B cell (primary cell): ENCODE measurements at regions not wholly inside any gene's neighbourhood (a gene's known extent, or its start where the extent isn't known, plus 50 kb on each side); places are given as distances from the start of the nearest gene placed in this dataset.

Experiments used
- ATAC-seq: fragments of 200-7000 bp; cut with Tn5 transposase; one replicate; pipeline ENCODE4 v1.10.0; 2021; ENCODE audit warnings: low read depth, mild to moderate bottlenecking, moderate number of reproducible peaks, moderate library complexity
- CTCF ChIA-PET: fragments of 350-600 bp; sonication (Branson Sonifier 250); formaldehyde crosslinking; loops from one replicate; lab custom pipeline; 2021; ENCODE audit warnings: antibody characterized with exemption, inconsistent platforms; lab: Charles Lee
- POLR2A ChIA-PET: fragments of 350-600 bp; sonication (Branson Sonifier 250); formaldehyde crosslinking; loops from one replicate; lab custom pipeline; 2021; ENCODE audit warnings: antibody characterized with exemption; lab: Charles Lee
- DNase-seq: peaks from one replicate; pipeline ENCODE4 v3.0.0; 2013
- H2AFZ ChIP-seq: 2 replicates; pipeline ENCODE4 v1.6.1; 2012; ENCODE audit warnings: mild to moderate bottlenecking, low read depth, low read length; ENCODE audit not compliant: insufficient read depth, poor library complexity, severe bottlenecking
- H3K27ac ChIP-seq, 2 donors: 1 replicate in 1 of 2; 2 replicates in 1 of 2; pipeline ENCODE4 v1.5.1; 2012 to 2013; ENCODE audit warnings: low read length in 2 of 2, mild to moderate bottlenecking in 2 of 2, moderate library complexity in 1 of 2
- H3K27me3 ChIP-seq, 4 experiments: fragments of 200-600 bp in 1 of 4; sonication (generic) in 1 of 4; replicated peaks in 1 of 4; 1 replicate in 2 of 4; 2 replicates in 2 of 4; pipeline versions ENCODE4 v1.6.1 to v1.7.0; 2013 to 2016; ENCODE audit warnings: low read length in 3 of 4, mild to moderate bottlenecking in 2 of 4, mixed read lengths in 1 of 4, moderate library complexity in 1 of 4; ENCODE audit not compliant: insufficient read depth in 4 of 4, control insufficient read depth in 3 of 4; ENCODE audit errors: control extremely low read depth in 1 of 4
- H3K36me3 ChIP-seq, 2 experiments: replicated peaks in 1 of 2; 1 replicate in 1 of 2; 2 replicates in 1 of 2; pipeline versions ENCODE4 v1.6.1 to v1.7.1; 2013; ENCODE audit warnings: low read length in 1 of 2; ENCODE audit not compliant: insufficient read depth in 2 of 2, control insufficient read depth in 1 of 2; ENCODE audit errors: control extremely low read depth in 1 of 2, extremely low read depth in 1 of 2
- H3K4me1 ChIP-seq, 2 donors: fragments of 200-600 bp in 1 of 2; sonication (generic) in 1 of 2; 1 replicate in 1 of 2; 2 replicates in 1 of 2; pipeline versions ENCODE4 v1.5.1 to v1.6.1; 2013 to 2017; ENCODE audit warnings: low read length in 2 of 2; ENCODE audit not compliant: control insufficient read depth in 2 of 2, insufficient read depth in 2 of 2
- H3K4me2 ChIP-seq: replicated peaks from 2 replicates; pipeline ENCODE3; 2012; ENCODE audit warnings: mild to moderate bottlenecking, low read depth, low read length; ENCODE audit not compliant: poor library complexity, severe bottlenecking
- H3K4me3 ChIP-seq, 5 experiments: fragments of 200-600 bp in 1 of 5; sonication (generic) in 1 of 5; 1 replicate in 3 of 5; 2 replicates in 2 of 5; pipeline versions ENCODE4 v1.5.1 to v1.7.0; 2011 to 2016; ENCODE audit warnings: low read length in 4 of 5, mild to moderate bottlenecking in 4 of 5, low read depth in 2 of 5, control low read depth in 1 of 5, moderate library complexity in 1 of 5; ENCODE audit not compliant: insufficient read depth in 1 of 5; ENCODE audit errors: control extremely low read depth in 1 of 5, extremely low read depth in 1 of 5
- H3K79me2 ChIP-seq: fragments of 200-600 bp; sonication (generic); one replicate; pipeline ENCODE4 v1.6.0; 2016; ENCODE audit warnings: low read length; ENCODE audit not compliant: control insufficient read depth, insufficient read depth
- H3K9ac ChIP-seq: fragments of 200-600 bp; sonication (generic); 2 replicates; pipeline ENCODE4 v1.6.1; 2017; ENCODE audit warnings: mild to moderate bottlenecking, low read length, moderate library complexity
- H3K9me3 ChIP-seq, 3 donors: one replicate each; pipeline versions ENCODE4 v1.6.1 to v1.7.1; 2013; ENCODE audit warnings: low read length in 2 of 3; ENCODE audit not compliant: control insufficient read depth in 2 of 3, insufficient read depth in 1 of 3; ENCODE audit errors: control extremely low read depth in 1 of 3
- H4K20me1 ChIP-seq: 2 replicates; pipeline ENCODE4 v1.6.0; 2012; ENCODE audit warnings: mild to moderate bottlenecking, low read length; ENCODE audit not compliant: insufficient read depth, control insufficient read depth, poor library complexity, severe bottlenecking
- H3K27ac Mint-ChIP-seq: one replicate; pipeline ENCODE4 v1.8.0; 2021; ENCODE audit warnings: mixed read lengths
- H3K27me3 Mint-ChIP-seq: one replicate; pipeline ENCODE4 v1.8.0; 2021; ENCODE audit warnings: mixed read lengths
- H3K4me1 Mint-ChIP-seq: one replicate; pipeline ENCODE4 v1.8.0; 2021; ENCODE audit warnings: mixed read lengths
- H3K4me3 Mint-ChIP-seq: one replicate; pipeline ENCODE4 v1.8.0; 2021; ENCODE audit warnings: mixed read lengths
- H3K9me3 Mint-ChIP-seq: one replicate; pipeline ENCODE4 v1.8.0; 2022; ENCODE audit warnings: mixed read lengths; ENCODE audit not compliant: insufficient read depth
- EZH2 ChIP-seq: IDR thresholded peaks from 2 replicates; pipeline ENCODE4 v1.6.1; 2012; ENCODE audit warnings: borderline replicate concordance, low read depth, mild to moderate bottlenecking, moderate library complexity, low read length; ENCODE audit not compliant: insufficient read depth, poor library complexity, severe bottlenecking
- WGBS: methylation state at CpG from one replicate; pipeline ENCODE4 v1.1.5; 2013; ENCODE audit warnings: missing lambda C conversion rate; ENCODE audit not compliant: insufficient coverage; 5-methylcytosine and 5-hydroxymethylcytosine counted together
- intact Hi-C: fragments of 100-400 bp; cut with micrococcal nuclease; formaldehyde crosslinking; loops from one replicate; pipeline ENCODE4 v1.10.0; 2022
- TF ChIP-seq, protein P1 (sequence below): fragments of 200-600 bp; IDR thresholded peaks from one replicate; pipeline ENCODE4 v1.8.0; 2022; ENCODE audit warnings: antibody characterized with exemption, mild to moderate bottlenecking

DNA sequence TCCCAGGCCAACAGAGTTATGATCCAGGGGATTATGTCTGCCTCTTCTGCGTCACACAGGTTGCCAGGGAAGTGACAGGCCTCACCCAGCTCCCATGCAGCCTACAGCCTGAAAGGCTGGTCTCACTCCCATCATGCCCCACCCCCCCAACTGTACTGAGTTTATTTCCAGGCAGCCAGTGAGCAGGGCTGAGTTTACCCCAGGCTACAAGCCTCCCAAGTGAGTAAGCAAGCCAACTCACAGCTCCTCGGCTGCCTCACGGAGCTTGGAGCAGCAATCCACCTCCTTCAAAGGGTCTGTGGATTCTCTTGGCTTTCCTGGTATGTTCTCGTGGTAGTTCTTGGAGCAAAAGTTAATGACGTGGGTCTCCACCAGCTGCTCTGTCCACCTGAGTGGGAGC is 1147.6 kb upstream of the ADGRL4 start:
- no peak for ATAC-seq

DNA sequence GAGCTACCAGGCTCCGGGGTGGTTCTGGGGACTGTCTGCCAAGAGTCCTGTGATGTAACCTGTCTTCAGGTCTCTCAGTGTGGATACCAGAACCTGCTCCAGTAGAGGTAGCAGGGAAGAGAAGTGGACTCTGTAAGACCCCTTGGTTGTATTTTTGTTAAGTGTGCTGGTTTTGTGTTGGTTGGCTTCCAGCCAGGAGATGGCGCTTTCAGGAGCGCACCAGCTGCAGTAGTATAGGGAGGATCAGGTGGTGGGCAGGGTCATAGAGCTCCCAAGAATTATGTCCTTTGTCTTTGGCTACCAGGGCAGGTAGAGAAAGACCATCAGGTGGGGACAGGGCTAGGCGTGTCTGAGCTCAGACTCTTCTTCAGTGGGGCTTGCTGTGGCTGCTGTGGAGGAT is 1147.2 kb upstream of the ADGRL4 start:
- H3K27me3 Mint-ChIP-seq: no peaks in the 10 kb centered on the region
- no peak overlapping the region for H2AFZ ChIP-seq
- H3K4me3 ChIP-seq: no peak overlapping the region
- H3K9ac ChIP-seq: no peak overlapping the region
- H4K20me1 ChIP-seq: no peaks in the 10 kb centered on the region
- POLR2A ChIA-PET: no interaction called here
- no peaks in the 10 kb centered on the region for H3K4me1 Mint-ChIP-seq
- TF ChIP-seq, protein P1, sequence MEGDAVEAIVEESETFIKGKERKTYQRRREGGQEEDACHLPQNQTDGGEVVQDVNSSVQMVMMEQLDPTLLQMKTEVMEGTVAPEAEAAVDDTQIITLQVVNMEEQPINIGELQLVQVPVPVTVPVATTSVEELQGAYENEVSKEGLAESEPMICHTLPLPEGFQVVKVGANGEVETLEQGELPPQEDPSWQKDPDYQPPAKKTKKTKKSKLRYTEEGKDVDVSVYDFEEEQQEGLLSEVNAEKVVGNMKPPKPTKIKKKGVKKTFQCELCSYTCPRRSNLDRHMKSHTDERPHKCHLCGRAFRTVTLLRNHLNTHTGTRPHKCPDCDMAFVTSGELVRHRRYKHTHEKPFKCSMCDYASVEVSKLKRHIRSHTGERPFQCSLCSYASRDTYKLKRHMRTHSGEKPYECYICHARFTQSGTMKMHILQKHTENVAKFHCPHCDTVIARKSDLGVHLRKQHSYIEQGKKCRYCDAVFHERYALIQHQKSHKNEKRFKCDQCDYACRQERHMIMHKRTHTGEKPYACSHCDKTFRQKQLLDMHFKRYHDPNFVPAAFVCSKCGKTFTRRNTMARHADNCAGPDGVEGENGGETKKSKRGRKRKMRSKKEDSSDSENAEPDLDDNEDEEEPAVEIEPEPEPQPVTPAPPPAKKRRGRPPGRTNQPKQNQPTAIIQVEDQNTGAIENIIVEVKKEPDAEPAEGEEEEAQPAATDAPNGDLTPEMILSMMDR: no peak
- no peak for TF ChIP-seq EZH2
- intact Hi-C loops: no loop called here
- no peak for ATAC-seq
- H3K4me1 ChIP-seq: no peaks in the 10 kb centered on the region
- no peak for DNase-seq
- no peaks in the 10 kb centered on the region for H3K27me3 ChIP-seq
- no peak overlapping the region for H3K4me2 ChIP-seq
- no peak overlapping the region for H3K27ac Mint-ChIP-seq
- H3K4me3 Mint-ChIP-seq: no peak overlapping the region
- no peaks in the 10 kb centered on the region for H3K36me3 ChIP-seq
- H3K9me3 Mint-ChIP-seq: no peaks in the 10 kb centered on the region
- H3K9me3 ChIP-seq: peaks cover 0 to 3% (median 0%) of the 10 kb centered on the region in 3 donors
- WGBS: 89% methylated on average over 4 of the region's 4 CpGs
- no peak overlapping the region for H3K27ac ChIP-seq
- H3K79me2 ChIP-seq: no peaks in the 10 kb centered on the region
- CTCF ChIA-PET: no interaction called here

More for the DNA sequence above, 1147.6 kb upstream of the ADGRL4 start:
- Mint-ChIP-seq H3K27me3 (no peaks in the 10 kb centered on the region), H3K4me3 (no peak overlapping the region), H3K9me3 (no peaks in the 10 kb centered on the region), H3K27ac (no peak overlapping the region), H3K4me1 (no peaks in the 10 kb centered on the region)
- H3K36me3 ChIP-seq: no peaks in the 10 kb centered on the region
- intact Hi-C loops: no loop called here
- no peaks in the 10 kb centered on the region for H3K4me1 ChIP-seq
- H2AFZ ChIP-seq: no peak overlapping the region
- no peak overlapping the region for H3K4me2 ChIP-seq
- H3K27ac ChIP-seq: no peak overlapping the region
- no peaks in the 10 kb centered on the region for H3K27me3 ChIP-seq
- ChIA-PET POLR2A (no interaction called here), CTCF (no interaction called here)
- DNase-seq: no peak
- H3K9me3 ChIP-seq: peaks cover 0 to 3% (median 0%) of the 10 kb centered on the region in 3 donors
- H4K20me1 ChIP-seq: no peaks in the 10 kb centered on the region
- no peaks in the 10 kb centered on the region for H3K79me2 ChIP-seq
- 87% methylated on average over 4 of the region's 5 CpGs for WGBS
- H3K9ac ChIP-seq: no peak overlapping the region
- TF ChIP-seq, protein P1: no peak
- TF ChIP-seq EZH2: no peak
- no peak overlapping the region for H3K4me3 ChIP-seq
